ENCODE measurements at regions not wholly inside any gene's neighbourhood (a gene's known extent, or its start where the extent isn't known, plus 50 kb on each side); places are given as distances from the start of the nearest gene placed in this dataset.

GRCh38 chr10:31152421-31153135 is 120.9 kb upstream of the ZNF438 start:
- WGBS, 2 donors: 40 to 56% methylated on average over 1 of the region's 1 CpG
- DNase-seq (ENCODE audit: low spot score in 2 of 2): no peak
- TF ChIP-seq POLR2A (IDR thresholded peaks at IDR 0.05) (no peak), CTCF (IDR thresholded peaks at IDR 0.05) (no peak)
- no peak overlapping the region for H3K4me3 ChIP-seq (ENCODE audit: low read depth, poor library complexity, severe bottlenecking)
- intact Hi-C loops (cut with DNase I; ENCODE audit: low total_unique reads): no loop called here

- intact Hi-C loops (cut with DNase I; ENCODE audit: low total_unique reads): no loop called here
- H3K4me3 ChIP-seq (ENCODE audit: low read depth, poor library complexity, severe bottlenecking): no peak overlapping the region
- WGBS, 2 donors: 94 to 96% methylated on average over 7 of the region's 7 CpGs
- no peak for DNase-seq (ENCODE audit: low spot score in 2 of 2)
- TF ChIP-seq POLR2A (IDR thresholded peaks at IDR 0.05) (no peak), CTCF (IDR thresholded peaks at IDR 0.05) (no peak)
Observed at GRCh38 chr10:31153161-31153560, 121.5 kb upstream of the ZNF438 start.

- no peak for DNase-seq (ENCODE audit: low spot score in 2 of 2)
- WGBS, 2 donors: 90 to 92% methylated on average over 8 of the region's 8 CpGs
- intact Hi-C loops (cut with DNase I; ENCODE audit: low total_unique reads): no loop called here
- H3K4me3 ChIP-seq (ENCODE audit: low read depth, poor library complexity, severe bottlenecking): no peak overlapping the region
- TF ChIP-seq CTCF (IDR thresholded peaks at IDR 0.05) (no peak), POLR2A (IDR thresholded peaks at IDR 0.05) (no peak)
Observed at GRCh38 chr10:31153692-31154091, 122.0 kb upstream of the ZNF438 start.

- 63% methylated on average over 3 of the region's 3 CpGs; no CpG with 5 or more reads in 1 of the 2 donors for WGBS, 2 donors
- DNase-seq (ENCODE audit: low spot score in 2 of 2): no peak
- TF ChIP-seq CTCF (IDR thresholded peaks at IDR 0.05) (no peak), POLR2A (IDR thresholded peaks at IDR 0.05) (no peak)
- intact Hi-C loops (cut with DNase I; ENCODE audit: low total_unique reads): no loop called here
- no peak overlapping the region for H3K4me3 ChIP-seq (ENCODE audit: low read depth, poor library complexity, severe bottlenecking)
Observed at GRCh38 chr10:31154996-31155395, 123.3 kb upstream of the ZNF438 start.

GRCh38 chr10:31157123-31158010 is 125.7 kb upstream of the ZNF438 start:
- intact Hi-C loops (cut with DNase I; ENCODE audit: low total_unique reads): no loop called here
- TF ChIP-seq POLR2A (IDR thresholded peaks at IDR 0.05): no peak
- no peak for TF ChIP-seq CTCF (IDR thresholded peaks at IDR 0.05)
- DNase-seq (ENCODE audit: low spot score in 2 of 2): no peak
- no peak overlapping the region for H3K4me3 ChIP-seq (ENCODE audit: low read depth, poor library complexity, severe bottlenecking)
- 25 to 33% methylated on average over 19 of the region's 19 CpGs for WGBS, 2 donors

All from lower leg skin (tissue), 4 donors.